ENCODE measurements at regions not wholly inside any gene's neighbourhood (a gene's known extent, or its start where the extent isn't known, plus 50 kb on each side); places are given as distances from the start of the nearest gene placed in this dataset.

- TF ChIP-seq, protein P1, sequence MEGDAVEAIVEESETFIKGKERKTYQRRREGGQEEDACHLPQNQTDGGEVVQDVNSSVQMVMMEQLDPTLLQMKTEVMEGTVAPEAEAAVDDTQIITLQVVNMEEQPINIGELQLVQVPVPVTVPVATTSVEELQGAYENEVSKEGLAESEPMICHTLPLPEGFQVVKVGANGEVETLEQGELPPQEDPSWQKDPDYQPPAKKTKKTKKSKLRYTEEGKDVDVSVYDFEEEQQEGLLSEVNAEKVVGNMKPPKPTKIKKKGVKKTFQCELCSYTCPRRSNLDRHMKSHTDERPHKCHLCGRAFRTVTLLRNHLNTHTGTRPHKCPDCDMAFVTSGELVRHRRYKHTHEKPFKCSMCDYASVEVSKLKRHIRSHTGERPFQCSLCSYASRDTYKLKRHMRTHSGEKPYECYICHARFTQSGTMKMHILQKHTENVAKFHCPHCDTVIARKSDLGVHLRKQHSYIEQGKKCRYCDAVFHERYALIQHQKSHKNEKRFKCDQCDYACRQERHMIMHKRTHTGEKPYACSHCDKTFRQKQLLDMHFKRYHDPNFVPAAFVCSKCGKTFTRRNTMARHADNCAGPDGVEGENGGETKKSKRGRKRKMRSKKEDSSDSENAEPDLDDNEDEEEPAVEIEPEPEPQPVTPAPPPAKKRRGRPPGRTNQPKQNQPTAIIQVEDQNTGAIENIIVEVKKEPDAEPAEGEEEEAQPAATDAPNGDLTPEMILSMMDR (conservative IDR thresholded peaks at IDR 0.05; ENCODE audit: low read length) = no peak
- no peak for TF ChIP-seq EZH2phosphoT487 (IDR thresholded peaks at IDR 0.05; ENCODE audit: borderline replicate concordance, low read depth, low read length)
- DNase-seq (ENCODE audit: low spot score) = no peak
- intact Hi-C loops (cut with micrococcal nuclease; ENCODE audit: unreplicated experiment) = no loop called here
- H2AFZ ChIP-seq (ENCODE audit: low read length) = no peak overlapping the region
- no peak overlapping the region for H3K4me3 ChIP-seq (ENCODE audit: low read depth, low read length, poor library complexity, severe bottlenecking)
- H4K20me1 ChIP-seq (ENCODE audit: insufficient read depth, low read length) = no peaks in the 10 kb centered on the region
- ChIA-PET CTCF (ENCODE audit: unreplicated experiment) (no interaction called here), POLR2A (no interaction called here)
- no peak overlapping the region for H3K4me2 ChIP-seq (ENCODE audit: low read length)
- H3K79me2 ChIP-seq (ENCODE audit: insufficient read depth, low read depth, low read length) = no peaks in the 10 kb centered on the region
- no peaks in the 10 kb centered on the region for H3K9me2 ChIP-seq (ENCODE audit: insufficient read depth, low read length)
- BruUV-seq (replicated peaks) = no TSS peak
- H3K27ac ChIP-seq (ENCODE audit: low read depth, low read length, poor library complexity, severe bottlenecking) = no peak overlapping the region
- no peaks in the 10 kb centered on the region for H3K4me1 ChIP-seq (ENCODE audit: insufficient read depth, low read length, poor library complexity, severe bottlenecking)
- no peaks in the 10 kb centered on the region for H3K36me3 ChIP-seq (ENCODE audit: insufficient read depth, low read length)
- no peaks in the 10 kb centered on the region for H3K9me3 ChIP-seq (ENCODE audit: low read length)
Observed at GRCh38 chr2:133837441-133838094, 269.3 kb upstream of the NCKAP5 start.

DNA sequence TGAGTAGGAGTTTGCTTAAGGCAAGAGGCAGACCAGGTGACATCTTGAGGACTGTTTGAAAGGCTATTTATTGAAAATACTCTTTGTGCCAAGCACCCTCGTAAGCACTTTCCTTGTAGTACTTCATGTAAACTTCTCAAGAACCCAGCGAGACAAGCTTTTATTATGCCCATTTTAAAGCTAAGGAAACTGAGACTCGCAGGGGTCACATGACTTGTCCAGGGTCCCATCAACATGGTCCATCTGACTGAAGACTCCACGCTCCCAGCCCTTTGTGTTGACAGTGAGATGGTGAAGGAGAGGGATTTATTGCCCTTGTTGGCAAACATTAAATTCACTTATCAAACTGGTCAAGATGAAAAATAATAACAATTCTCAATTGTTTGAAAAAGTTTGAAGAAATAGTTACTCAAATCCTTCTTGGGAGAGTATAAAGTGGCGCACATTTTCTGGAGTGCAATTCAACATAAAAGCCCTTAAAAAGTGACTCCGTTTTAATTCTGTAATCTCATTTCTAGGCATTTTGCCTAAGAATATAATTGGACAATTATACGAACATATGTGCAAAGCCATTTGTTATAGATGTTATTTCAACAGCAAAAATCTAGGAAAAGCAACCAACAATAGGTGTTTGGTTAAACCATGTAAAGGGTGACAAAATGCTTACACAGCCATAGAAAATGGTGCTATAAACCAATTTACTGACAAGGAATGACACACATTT lies 270.5 kb upstream of the NCKAP5 start:
- no peak for DNase-seq (ENCODE audit: low spot score)
- ChIA-PET POLR2A (no interaction called here), CTCF (ENCODE audit: unreplicated experiment) (no interaction called here)
- no peak overlapping the region for H2AFZ ChIP-seq (ENCODE audit: low read length)
- intact Hi-C loops (cut with micrococcal nuclease; ENCODE audit: unreplicated experiment) = no loop called here
- no TSS peak for BruUV-seq (replicated peaks)
- no peaks in the 10 kb centered on the region for H4K20me1 ChIP-seq (ENCODE audit: insufficient read depth, low read length)
- H3K79me2 ChIP-seq (ENCODE audit: insufficient read depth, low read depth, low read length) = no peaks in the 10 kb centered on the region
- no peak overlapping the region for H3K4me2 ChIP-seq (ENCODE audit: low read length)
- no peaks in the 10 kb centered on the region for H3K4me1 ChIP-seq (ENCODE audit: insufficient read depth, low read length, poor library complexity, severe bottlenecking)
- TF ChIP-seq, protein P1 (conservative IDR thresholded peaks at IDR 0.05; ENCODE audit: low read length) = no peak
- no peak for TF ChIP-seq EZH2phosphoT487 (IDR thresholded peaks at IDR 0.05; ENCODE audit: borderline replicate concordance, low read depth, low read length)
- H3K36me3 ChIP-seq (ENCODE audit: insufficient read depth, low read length) = no peaks in the 10 kb centered on the region
- no peak overlapping the region for H3K27ac ChIP-seq (ENCODE audit: low read depth, low read length, poor library complexity, severe bottlenecking)
- H3K9me2 ChIP-seq (ENCODE audit: insufficient read depth, low read length) = no peaks in the 10 kb centered on the region
- H3K4me3 ChIP-seq (ENCODE audit: low read depth, low read length, poor library complexity, severe bottlenecking) = no peak overlapping the region
- H3K9me3 ChIP-seq (ENCODE audit: low read length) = no peaks in the 10 kb centered on the region

- Histone ChIP-seq H3K9me3 (ENCODE audit: low read length) (no peaks in the 10 kb centered on the region), H3K79me2 (ENCODE audit: insufficient read depth, low read depth, low read length) (no peaks in the 10 kb centered on the region), H4K20me1 (ENCODE audit: insufficient read depth, low read length) (no peaks in the 10 kb centered on the region), H3K9me2 (ENCODE audit: insufficient read depth, low read length) (no peaks in the 10 kb centered on the region), H3K4me2 (ENCODE audit: low read length) (no peak overlapping the region), H3K36me3 (ENCODE audit: insufficient read depth, low read length) (no peaks in the 10 kb centered on the region), H3K27ac (ENCODE audit: low read depth, low read length, poor library complexity, severe bottlenecking) (no peak overlapping the region), H3K4me3 (ENCODE audit: low read depth, low read length, poor library complexity, severe bottlenecking) (no peak overlapping the region), H2AFZ (ENCODE audit: low read length) (no peak overlapping the region), H3K4me1 (ENCODE audit: insufficient read depth, low read length, poor library complexity, severe bottlenecking) (no peaks in the 10 kb centered on the region)
- ChIA-PET CTCF (ENCODE audit: unreplicated experiment) (no interaction called here), POLR2A (interaction anchor here (0.8 kb wide), 1 partner anchor 10 kb away, joined by 3 read pairs; no protein-coding TSS in a partner anchor)
- TF ChIP-seq EZH2phosphoT487 (IDR thresholded peaks at IDR 0.05; ENCODE audit: borderline replicate concordance, low read depth, low read length) = no peak
- TF ChIP-seq, protein P1 (conservative IDR thresholded peaks at IDR 0.05; ENCODE audit: low read length) = no peak
- BruUV-seq (replicated peaks) = no TSS peak
- no peak for DNase-seq (ENCODE audit: low spot score)
- intact Hi-C loops (cut with micrococcal nuclease; ENCODE audit: unreplicated experiment) = no loop called here
Observed at GRCh38 chr2:133839677-133840076, 271.4 kb upstream of the NCKAP5 start.
